HG03135 (cell line): ENCODE measurements at regions not wholly inside any gene's neighbourhood (a gene's known extent, or its start where the extent isn't known, plus 50 kb on each side); places are given as distances from the start of the nearest gene placed in this dataset.

Experiments
- ATAC-seq: cut with Tn5 transposase; IDR thresholded peaks from one replicate; pipeline ENCODE4 v1.9.1; 2021; ENCODE audit warnings: mild to moderate bottlenecking, moderate library complexity; ENCODE audit not compliant: unreplicated experiment

DNA sequence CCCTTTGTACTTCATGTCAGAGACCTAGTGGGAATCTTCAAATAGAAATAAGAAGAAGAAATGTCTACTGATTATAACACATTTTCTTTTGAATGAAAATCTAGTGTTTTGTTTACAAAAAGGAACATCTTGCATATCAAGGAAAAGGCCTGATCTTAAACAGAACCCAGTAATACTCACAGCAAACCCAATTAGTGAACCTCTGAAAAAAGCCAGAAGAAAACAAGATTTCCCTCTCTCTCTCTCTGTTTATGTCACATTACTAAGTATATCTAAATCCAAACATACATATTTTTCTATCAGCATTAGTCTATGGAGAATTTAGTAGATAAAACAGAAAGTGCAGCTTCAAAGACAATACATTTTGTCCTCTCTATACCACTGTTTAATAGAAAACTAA, 457.9 kb downstream of the NR2F1-AS1 start:
- ATAC-seq: no peak

DNA sequence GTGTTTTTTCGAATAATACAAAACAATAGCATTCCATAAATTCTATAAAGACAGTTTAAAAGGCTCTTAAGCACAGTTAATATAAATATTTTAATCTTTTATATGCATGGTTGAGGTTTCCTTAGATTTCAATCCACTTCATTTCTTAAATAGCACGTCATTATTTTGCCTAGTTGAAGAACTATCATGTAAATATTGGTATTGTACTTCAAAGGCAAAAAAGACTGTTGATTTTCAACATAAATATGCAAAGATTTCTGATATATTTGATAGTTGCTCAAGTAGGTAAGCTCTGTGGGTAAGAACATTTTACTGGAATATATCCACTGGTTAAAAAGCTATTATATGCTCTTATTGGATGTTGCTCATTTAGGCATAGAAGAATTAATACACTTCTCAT, 458.6 kb downstream of the NR2F1-AS1 start:
- no peak for ATAC-seq

DNA sequence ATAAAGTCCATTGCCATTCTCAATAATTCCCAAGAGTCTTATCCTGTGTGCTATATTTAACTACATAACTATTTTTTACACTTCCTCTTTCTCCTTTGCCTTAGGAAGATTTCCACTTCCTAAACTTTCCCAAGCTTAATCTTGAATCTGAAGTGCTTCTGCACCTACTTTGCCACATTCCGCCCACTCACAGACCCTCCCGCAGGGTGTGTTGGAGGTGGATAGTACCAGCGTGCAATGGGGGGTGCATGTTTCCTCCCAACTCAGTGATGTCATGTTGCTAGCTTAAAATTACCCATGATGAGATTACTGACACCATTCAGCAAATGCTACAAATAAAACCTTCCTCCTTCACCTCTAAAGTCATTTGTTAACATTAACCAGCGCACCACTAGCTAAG, 460.2 kb downstream of the NR2F1-AS1 start:
- ATAC-seq: no peak

DNA sequence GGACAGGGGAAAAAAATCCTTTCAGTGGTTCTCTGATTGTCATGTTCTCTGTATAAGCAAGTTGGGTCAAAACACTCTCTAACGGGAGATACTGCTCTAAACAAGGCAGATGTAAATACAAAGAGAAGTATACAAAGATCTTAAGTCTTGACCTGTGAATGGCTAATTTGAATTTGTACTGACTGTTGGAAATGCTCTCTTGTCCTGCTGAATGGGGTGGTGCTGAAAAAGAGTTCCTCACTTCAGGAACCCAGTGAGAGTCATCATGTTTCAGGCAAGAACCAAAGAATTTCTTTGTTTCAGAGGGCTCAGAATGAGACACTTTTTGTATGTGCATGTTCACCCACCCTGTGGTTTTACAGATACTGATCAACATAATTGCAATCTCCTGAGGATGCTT, 461.0 kb downstream of the NR2F1-AS1 start:
- ATAC-seq: no peak

DNA sequence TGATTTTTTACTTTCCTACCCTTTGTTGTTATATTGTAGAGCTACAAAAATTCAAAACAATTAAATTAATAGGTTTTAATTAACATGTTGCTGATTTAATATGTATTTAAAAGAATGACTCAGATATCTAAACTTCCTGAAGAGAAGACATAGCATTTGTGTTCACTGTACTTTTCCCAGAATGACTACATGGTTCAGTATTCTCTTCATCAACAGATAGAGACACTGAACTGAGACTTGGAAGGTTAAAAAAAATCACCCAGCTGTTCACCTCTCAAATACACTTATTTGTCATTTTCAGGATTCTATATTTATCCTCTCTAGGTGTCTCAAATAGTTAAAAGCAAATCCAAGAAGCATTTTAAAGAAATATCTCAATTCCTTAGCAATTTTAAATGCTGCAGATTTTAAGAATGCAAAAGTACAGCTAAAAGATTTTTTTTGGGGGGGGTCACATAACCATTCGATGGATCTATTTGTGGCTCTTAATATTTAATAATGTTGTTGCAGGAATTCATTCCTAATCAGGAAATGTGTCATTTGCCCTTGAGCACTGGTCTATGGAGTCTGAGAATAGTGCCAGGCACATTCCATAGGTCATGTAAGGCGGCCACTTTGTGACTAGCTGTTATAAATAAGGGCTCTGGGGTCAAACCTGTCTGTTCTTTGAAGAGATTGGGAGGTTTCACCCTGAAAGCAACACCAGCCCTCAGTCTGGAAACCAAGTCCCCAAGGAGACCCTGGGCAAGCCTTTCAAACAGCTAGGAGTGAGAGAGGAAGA, 463.1 kb downstream of the NR2F1-AS1 start:
- ATAC-seq: no peak

DNA sequence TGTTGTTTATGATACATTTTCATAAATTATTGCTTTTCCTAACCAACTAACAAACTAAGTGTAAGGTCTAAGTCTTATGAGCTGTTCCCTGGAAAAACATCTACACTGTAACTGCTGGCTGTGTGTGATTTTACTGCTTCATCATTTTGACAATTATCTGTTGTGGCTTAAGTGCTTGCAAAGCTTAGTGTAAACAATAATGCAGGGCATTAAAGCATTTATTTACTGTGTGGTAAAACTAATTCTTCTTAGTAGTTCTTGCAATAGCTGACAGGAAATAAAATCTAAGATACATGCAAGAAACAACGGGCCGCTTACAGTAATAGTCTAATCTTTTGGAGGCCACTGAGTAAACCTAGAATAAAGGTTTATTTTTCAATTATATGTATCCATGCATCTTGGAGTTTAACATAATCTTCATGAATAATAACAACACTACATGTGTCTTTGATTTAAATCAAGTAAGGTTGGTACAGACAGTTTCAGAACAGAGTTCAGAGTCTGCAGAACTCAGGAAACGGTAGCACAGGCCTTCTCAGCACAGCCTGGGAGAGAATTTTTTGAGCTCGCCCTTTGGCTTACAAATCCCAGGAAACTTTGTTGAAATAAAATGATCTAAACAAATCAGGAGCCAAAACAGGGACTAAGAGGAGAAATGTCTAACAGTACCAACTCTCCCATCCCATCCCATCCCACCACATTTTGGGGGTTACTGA, 473.1 kb downstream of the NR2F1-AS1 start:
- no peak for ATAC-seq

DNA sequence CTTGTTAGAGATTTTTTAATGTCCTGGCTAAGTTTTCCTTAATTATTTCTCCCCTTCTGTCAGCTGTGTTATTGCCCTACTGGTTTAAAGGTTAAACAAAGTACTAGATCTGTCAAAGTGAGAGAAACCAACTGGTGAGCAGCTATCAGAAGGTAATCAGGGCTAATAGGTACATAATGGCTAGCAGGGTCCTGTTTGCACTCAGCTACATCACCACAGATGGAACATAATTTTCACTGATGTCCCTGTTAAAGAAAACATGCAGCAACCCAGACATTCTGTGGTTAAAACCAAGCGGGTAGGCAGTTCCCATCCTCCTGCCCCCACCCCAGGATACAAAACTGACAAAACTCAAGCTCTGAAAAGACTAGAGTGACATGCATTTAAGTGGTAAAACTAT, 473.9 kb downstream of the NR2F1-AS1 start:
- ATAC-seq: no peak

DNA sequence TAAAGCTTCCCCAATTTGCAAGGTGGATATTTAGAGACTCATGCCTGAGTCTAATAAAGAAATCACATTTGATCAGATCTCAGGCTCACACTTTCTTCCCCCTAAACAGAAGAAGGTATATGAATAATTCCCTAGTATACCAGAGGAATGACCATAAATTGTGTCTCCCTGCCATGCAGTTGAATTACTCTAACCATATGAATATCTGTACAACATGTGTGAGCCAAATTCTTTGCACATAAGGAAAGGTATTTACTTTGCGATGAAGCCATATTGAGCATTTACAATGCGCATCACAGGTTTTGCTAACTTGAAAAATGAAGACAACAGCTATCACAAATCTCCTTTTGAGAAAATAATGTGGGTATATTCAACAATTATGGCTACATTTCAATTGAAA, 479.4 kb downstream of the NR2F1-AS1 start:
- ATAC-seq: no peak

DNA sequence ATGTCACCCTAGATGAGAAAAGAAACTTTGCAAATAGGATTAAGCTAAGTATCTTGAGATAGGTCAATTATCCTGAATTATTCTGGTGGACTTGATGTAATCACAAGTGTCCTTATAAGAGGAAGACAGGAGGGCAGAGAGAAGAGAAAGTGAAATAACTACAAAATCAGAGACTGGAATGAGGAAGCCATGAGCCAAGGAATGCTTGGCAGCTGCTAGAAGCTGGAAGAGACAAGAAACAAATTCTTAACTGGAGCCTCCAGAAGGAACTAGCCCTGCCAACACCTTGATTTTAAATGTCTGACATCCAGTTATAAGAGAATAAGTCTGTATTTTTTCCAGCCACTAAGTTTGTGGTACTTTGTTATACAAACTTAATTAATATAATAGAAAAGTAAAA, 480.0 kb downstream of the NR2F1-AS1 start:
- ATAC-seq: no peak

DNA sequence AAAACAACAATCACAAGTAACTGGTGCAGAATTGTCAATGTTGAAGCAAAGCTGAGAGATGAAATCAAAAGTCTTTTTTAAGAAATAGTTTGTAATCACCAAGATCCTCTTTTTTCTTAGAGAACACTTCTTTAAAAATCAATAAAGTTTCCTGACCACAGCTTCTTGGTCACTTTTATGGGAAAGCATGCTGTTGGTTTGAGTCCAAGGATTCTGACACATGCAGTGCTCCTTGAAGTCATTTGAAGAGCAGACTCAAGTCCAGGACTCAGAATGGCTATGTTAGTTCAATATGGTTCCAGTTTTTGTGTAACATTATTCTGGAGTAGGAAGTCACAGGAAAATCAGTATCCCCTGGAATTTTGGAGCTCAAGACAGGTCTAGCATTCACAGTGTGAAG, 480.6 kb downstream of the NR2F1-AS1 start:
- no peak for ATAC-seq

DNA sequence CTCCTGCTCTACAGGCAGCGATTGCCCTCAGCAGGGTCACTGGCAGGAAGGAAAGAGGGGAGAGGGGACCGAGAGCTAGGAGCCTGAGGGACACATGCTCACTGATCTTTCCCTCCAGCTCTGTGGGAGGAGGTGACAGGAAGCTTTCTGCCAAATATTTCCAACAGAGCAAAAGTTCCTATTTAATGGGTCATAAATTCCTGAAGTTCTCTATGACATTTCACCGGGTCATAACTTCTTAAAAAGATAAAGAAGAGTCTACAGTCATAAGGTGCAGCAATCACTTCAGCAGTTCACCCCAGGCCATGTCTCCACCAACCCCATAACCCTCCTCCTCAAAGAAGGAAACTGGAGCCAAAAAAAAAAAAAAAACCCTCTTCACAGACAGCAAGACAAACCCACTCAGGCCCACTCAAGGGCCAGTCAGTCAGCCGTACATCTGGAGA, 481.1 kb downstream of the NR2F1-AS1 start:
- no peak for ATAC-seq

DNA sequence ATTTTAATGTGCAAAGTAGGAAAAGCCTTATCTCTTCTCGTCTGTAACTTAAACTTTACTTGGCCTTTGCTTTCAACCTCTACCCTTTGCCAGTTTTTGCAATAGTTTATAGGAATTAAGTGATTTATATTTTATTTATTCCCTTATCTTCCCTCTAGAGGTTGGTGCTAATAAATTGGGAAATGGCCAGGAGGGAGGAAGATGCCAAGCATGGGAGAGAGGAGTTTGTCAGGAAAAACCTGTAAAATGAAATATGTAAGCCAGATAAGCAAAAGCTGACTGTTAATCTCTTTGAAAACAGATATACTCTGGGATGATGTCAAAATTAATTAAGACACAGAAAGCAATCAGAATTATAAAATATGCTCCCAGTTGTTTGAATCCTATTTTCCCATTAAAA, 484.5 kb downstream of the NR2F1-AS1 start:
- ATAC-seq: no peak

DNA sequence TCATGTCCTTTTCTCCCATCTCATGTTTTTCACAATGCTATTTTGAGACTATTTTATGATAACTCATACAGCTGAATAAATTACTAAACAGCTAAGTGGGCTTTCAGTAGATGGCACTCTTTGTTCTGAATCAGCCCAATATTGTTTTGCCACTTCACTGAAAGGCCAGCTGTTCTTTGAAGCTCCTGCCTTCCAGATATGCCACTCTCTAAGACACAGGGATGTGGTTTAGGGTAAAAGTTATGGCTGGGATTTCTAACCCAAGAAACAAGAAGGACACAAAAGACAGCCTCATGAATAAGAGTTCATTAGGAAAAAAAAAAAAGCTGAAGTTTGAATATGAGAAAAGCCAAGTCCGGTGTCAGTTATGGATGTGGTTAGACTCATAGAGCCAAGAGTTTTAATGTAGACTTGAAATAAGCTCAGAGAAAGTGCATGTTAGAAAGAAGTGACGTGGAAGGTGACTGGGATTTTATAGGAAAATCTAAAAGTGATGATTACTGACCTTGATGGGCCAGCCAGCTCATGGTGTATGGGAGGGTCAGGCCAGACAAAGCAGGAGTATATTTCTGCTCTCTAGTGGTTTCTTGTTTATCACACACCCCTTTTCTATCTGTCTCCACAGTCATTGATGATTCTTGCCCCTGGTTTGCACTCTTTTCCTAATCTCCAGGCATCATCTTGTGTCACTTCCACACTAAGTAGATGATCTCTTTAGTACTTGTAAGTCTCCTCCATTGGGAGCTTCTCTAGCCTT, 488.5 kb downstream of the NR2F1-AS1 start:
- no peak for ATAC-seq

DNA sequence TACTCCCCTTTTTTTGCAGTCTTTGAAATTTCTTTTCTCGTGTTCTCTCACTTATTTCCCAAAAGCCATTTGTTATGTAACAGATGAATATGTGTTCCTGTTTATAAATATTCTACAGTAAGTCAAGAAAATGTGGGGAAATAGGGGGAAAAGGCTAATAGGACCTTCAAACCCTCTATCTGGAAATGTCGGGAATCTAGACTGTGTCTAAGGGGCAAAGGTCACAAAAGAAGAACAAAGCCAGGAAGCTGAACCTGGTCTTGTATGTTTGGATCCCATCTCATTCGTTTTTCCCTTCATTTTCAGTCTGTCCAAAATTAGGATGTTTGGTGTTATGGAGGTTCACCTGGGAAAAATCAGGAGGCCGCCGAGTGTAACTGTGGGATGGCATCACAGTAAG, 490.3 kb downstream of the NR2F1-AS1 start:
- no peak for ATAC-seq

DNA sequence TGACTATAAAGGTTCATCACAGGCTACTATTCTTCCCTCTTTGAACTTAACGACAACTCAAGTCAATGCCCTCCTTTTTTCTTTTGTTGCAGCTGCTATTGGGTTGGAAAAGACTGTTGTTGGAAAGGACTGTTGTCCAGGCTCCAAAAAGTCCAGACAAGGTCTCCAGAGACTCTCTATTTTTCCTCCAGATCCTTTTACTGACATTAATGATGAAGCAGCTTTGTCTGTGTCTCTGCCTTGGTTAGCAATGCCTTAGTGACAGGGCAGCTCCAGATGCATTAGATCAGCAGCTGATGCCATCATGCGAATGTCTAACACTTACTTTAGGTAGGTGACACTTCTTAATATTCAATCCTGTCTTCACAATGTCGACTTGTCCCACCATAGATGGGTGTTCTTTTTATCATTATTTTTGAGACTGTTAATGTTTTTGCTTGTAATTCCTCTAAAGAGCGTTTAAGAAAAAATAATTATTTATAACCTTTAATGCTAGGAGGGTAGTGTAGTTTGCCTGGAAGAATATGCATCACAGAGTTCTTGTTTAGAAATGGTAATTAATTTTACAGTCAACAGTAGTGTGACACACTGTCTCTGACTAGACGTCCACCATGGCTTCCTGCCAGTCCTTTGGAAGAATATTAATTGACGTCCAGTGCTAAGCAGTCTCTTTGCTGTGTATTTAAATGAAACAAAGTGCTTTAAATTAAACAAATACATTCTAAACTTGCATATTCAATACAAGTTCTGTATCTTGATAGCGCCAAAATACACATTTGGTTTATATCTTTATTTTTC, 492.2 kb downstream of the NR2F1-AS1 start:
- ATAC-seq: no peak

DNA sequence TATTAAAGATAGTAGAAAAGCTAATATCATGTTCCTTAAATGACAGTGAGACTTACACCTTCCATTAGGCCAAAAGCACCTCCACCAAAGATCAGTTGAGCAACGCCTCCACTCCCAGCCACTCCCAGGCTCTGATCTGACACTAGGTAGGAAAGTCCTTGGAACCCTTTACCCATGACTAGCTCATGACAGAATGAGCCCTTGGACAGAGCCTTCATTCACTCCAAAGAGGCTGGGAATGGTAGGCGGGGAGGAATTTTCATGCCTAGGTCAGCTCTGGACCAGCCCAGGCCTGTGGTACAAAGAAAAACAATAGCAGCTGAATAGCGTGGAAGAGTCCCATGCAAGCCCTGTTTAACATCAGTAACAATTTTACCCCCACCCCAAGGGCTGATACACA, 493.7 kb downstream of the NR2F1-AS1 start:
- ATAC-seq: no peak

DNA sequence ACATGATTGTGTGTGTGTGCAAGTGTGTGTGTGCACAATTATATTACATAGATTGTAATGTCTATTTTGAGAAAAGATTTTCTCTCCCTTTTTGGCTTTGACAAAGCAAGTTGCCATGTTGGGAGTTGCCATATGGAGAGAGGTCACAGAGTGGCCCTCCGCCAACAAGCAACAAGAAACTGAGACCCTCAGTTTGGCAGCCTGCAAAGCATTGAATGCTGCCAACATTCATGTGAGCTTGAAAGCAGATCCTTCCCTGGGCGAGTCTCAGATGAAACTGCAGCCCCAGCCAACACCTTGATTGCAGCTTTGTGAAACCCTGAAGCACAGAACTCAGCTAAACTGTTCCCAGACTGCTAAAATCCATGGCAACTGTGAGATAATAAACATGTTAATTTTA, 498.0 kb downstream of the NR2F1-AS1 start:
- ATAC-seq: no peak

DNA sequence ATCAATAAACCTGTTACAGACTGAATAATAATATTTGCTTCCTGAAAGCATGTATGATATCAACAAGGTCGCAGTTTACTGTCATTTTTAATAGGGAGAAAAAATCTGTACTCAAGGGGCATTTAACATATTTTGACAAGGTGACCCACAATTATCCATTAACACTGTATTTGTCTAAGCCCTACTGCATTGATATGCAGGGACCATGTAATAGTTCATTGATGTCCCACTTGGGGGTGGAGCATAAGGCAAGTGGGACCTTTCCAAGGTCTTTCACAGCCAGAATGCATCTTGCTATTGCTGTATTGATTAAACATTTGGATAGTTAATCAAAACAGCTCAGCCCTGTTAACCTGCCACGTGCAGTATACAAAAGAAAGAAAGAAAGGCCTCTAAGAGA, 502.0 kb downstream of the NR2F1-AS1 start:
- ATAC-seq: no peak

DNA sequence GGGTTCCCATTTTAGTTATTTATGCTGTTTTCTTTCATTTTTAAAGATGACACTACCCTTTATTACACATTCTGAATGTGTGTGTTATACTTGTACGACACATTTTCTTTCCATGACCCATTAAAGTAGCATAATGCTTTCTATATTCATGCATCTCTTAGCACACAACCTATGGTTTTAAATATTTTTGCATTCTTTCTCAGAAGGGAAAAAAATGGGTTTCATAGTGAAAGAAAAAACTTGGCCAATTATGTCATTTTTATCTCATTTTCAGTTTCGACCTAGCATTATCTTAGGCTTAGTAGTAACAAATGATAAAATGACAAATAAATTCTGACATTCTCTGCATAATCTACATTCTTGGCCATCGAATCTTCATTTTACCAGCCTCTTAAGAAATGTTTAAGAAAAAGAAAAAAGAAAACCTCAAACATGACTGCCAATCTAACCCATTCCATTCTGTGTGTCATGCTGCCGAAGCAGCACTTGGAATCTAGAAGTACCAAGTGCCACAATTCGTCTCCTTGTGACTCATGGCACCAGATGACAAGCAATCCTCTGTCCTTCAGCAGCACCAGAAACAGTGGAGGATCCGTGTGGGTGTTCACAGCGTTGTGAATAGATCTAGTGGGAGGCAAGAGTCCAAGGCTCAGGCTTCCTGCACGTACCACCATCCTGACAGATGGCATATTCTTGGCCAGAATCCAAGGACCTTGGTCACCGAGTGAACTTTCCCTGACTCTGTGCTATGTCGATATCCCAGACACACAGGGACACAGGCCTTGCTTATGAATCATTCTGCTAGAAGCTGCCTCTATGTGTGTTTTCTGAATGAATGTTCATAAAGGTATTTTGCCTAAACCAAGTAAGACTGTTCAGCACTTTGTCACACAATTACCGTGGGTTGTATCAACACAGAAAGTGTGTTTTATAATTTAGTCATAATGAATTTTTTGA, 502.7 kb downstream of the NR2F1-AS1 start:
- ATAC-seq: peak; percentile 65

DNA sequence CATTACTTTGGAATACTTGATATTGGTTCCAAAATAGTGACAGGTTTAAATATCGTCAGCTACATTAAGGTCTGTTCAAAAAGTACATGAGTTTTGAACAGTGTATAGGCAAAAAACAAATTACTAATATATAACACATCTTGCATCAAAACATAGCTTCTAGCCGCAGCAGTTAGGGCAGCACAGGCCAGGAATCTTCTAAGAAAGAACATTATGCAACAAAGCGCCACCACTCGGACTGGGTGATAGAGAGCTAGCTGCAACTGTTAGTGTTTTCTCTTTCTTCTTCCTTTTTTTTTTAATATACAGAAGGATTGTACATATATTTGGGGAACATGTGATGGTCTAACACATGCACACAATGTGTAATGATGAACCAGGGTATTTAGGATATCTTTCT, 504.5 kb downstream of the NR2F1-AS1 start:
- no peak for ATAC-seq
